ENCODE measurements at regions not wholly inside any gene's neighbourhood (a gene's known extent, or its start where the extent isn't known, plus 50 kb on each side); places are given as distances from the start of the nearest gene placed in this dataset.

DNA sequence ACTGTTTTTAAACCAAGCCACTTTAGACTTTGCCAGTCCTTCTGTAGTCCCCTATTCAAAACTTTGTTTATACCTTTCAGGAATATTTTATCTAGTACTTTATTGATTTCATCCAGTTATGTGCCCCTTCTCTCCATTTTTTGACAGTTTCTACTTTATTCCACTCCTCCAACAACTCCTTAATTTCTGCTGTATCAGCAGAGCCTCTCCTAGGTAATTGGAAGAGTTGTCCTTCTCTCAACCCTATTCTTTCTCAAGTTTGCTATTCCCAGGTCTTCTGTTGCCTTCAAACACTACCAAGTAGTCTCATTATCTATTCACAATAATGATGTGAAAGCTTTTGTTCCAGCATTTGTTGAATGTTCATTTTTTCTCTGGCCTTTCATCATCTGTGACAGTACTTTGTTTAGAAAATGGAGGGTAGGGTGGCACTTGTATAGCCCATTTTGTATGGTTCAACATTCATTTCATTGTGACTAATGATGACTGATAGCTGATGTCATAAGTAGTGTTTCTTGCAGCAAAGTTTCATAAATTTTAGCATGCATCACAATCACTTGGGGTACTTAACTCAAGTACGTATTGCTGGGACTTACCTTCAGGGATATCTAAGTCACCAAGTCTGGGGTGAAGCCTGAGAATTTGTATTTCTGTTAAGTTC, 204.4 kb upstream of the DMRT1 start:
- no peak for ATAC-seq
- no peak overlapping the region for H3K4me3 ChIP-seq
- H3K36me3 ChIP-seq, result no peaks in the 10 kb centered on the region
- no peaks in the 10 kb centered on the region for H3K9me3 ChIP-seq
- H3K27ac ChIP-seq, result no peak overlapping the region
- intact Hi-C loops (cut with DNase I), result no loop called here
- no peaks in the 10 kb centered on the region for H3K4me1 ChIP-seq
- H3K27me3 ChIP-seq, result no peaks in the 10 kb centered on the region
- no peak for DNase-seq
- no peak for TF ChIP-seq CTCF (IDR thresholded peaks at IDR 0.05)

GRCh38 chr9:638152-638551, 203.3 kb upstream of the DMRT1 start:
- H3K4me1 ChIP-seq, result peaks cover 7% of the 10 kb centered on the region
- no peak for ATAC-seq
- intact Hi-C loops (cut with DNase I), result no loop called here

GRCh38 chr9:642014-642413, 199.5 kb upstream of the DMRT1 start:
- Histone ChIP-seq H3K9me3 (no peaks in the 10 kb centered on the region), H3K27ac (no peak overlapping the region), H3K36me3 (no peaks in the 10 kb centered on the region), H3K27me3 (no peaks in the 10 kb centered on the region), H3K4me1 (peaks cover 9% of the 10 kb centered on the region), H3K4me3 (no peak overlapping the region)
- intact Hi-C loops (cut with DNase I), result no loop called here
- no peak for DNase-seq
- TF ChIP-seq CTCF (IDR thresholded peaks at IDR 0.05), result no peak
- no peak for ATAC-seq

More at GRCh38 chr9:638152-638551, 203.3 kb upstream of the DMRT1 start:
- H3K36me3 ChIP-seq, result no peaks in the 10 kb centered on the region
- H3K9me3 ChIP-seq, result no peaks in the 10 kb centered on the region
- no peak overlapping the region for H3K4me3 ChIP-seq
- H3K27me3 ChIP-seq, result no peaks in the 10 kb centered on the region
- no peak for DNase-seq
- TF ChIP-seq CTCF (IDR thresholded peaks at IDR 0.05), result no peak
- no peak overlapping the region for H3K27ac ChIP-seq

GRCh38 chr9:643966-644365, 197.5 kb upstream of the DMRT1 start:
- ATAC-seq (no peak), DNase-seq (no peak)
- intact Hi-C loops (cut with DNase I), result no loop called here
- H3K27ac ChIP-seq, result no peak overlapping the region
- TF ChIP-seq CTCF (IDR thresholded peaks at IDR 0.05), result no peak
- H3K9me3 ChIP-seq, result no peaks in the 10 kb centered on the region
- H3K27me3 ChIP-seq, result no peaks in the 10 kb centered on the region
- H3K4me1 ChIP-seq, result peaks cover 9% of the 10 kb centered on the region
- no peaks in the 10 kb centered on the region for H3K36me3 ChIP-seq
- H3K4me3 ChIP-seq, result no peak overlapping the region

GRCh38 chr9:647522-647921, 194.0 kb upstream of the DMRT1 start:
- ATAC-seq (no peak), DNase-seq (no peak)
- H3K27me3 ChIP-seq, result no peaks in the 10 kb centered on the region
- H3K4me1 ChIP-seq, result peaks cover 23% of the 10 kb centered on the region
- H3K9me3 ChIP-seq, result no peaks in the 10 kb centered on the region
- intact Hi-C loops (cut with DNase I), result no loop called here
- no peak for TF ChIP-seq CTCF (IDR thresholded peaks at IDR 0.05)
- H3K36me3 ChIP-seq, result no peaks in the 10 kb centered on the region
- no peak overlapping the region for H3K27ac ChIP-seq
- no peak overlapping the region for H3K4me3 ChIP-seq
